SK-N-SH treated with all-trans-retinoic acid at 6 μM for 48 hours (cell line): ENCODE measurements at regions not wholly inside any gene's neighbourhood (a gene's known extent, or its start where the extent isn't known, plus 50 kb on each side); places are given as distances from the start of the nearest gene placed in this dataset.

Source experiments
- BACH2 ChIP-seq: fragments of 250-450 bp; sonication (Bioruptor Pico); IDR thresholded peaks from 2 replicates; pipeline ENCODE4 v1.9.0; 2021; ENCODE audit warnings: mild to moderate bottlenecking, borderline replicate concordance
- ESRRG ChIP-seq: fragments of 250-450 bp; sonication (Bioruptor Pico); IDR thresholded peaks from 2 replicates; pipeline ENCODE4 v1.6.1; 2021; ENCODE audit warnings: mild to moderate bottlenecking
- GLIS3 ChIP-seq: fragments of 250-450 bp; sonication (Bioruptor Pico); IDR thresholded peaks from 2 replicates; pipeline ENCODE4 v1.5.0; 2020; ENCODE audit warnings: mild to moderate bottlenecking, moderate library complexity
- ISL1 ChIP-seq: fragments of 250-450 bp; sonication (Bioruptor Pico); IDR thresholded peaks from 2 replicates; pipeline ENCODE4 v2.1.2; 2022; ENCODE audit warnings: mild to moderate bottlenecking, moderate library complexity
- OSR1 ChIP-seq: fragments of 250-450 bp; sonication (Bioruptor Pico); IDR thresholded peaks from 2 replicates; pipeline ENCODE4 v1.8.0; 2022; ENCODE audit warnings: moderate library complexity, mild to moderate bottlenecking, inconsistent platforms
- PPARA ChIP-seq: fragments of 250-450 bp; sonication (Bioruptor Pico); IDR thresholded peaks from 2 replicates; pipeline ENCODE4 v1.5.0; 2020; ENCODE audit warnings: mild to moderate bottlenecking, borderline replicate concordance
- RARB ChIP-seq: fragments of 250-450 bp; sonication (Bioruptor Pico); IDR thresholded peaks from 2 replicates; pipeline ENCODE4 v1.8.0; 2021; ENCODE audit warnings: mild to moderate bottlenecking, moderate library complexity
- TSHZ2 ChIP-seq: fragments of 250-450 bp; sonication (Bioruptor Pico); IDR thresholded peaks from 2 replicates; pipeline ENCODE4 v1.5.0; 2020; ENCODE audit warnings: mild to moderate bottlenecking, moderate library complexity
- ZFP30 ChIP-seq: fragments of 450-650 bp; formaldehyde crosslinking; IDR thresholded peaks from 2 replicates; pipeline ENCODE4 v1.5.0; 2022; ENCODE audit warnings: mild to moderate bottlenecking, moderate library complexity
- ZNF565 ChIP-seq: fragments of 450-650 bp; formaldehyde crosslinking; conservative IDR thresholded peaks from 2 replicates; pipeline ENCODE4 v1.5.0; 2020; ENCODE audit warnings: low read depth, mild to moderate bottlenecking, moderate library complexity
- ZNF8 ChIP-seq: fragments of 450-650 bp; formaldehyde crosslinking; IDR thresholded peaks from 2 replicates; pipeline ENCODE4 v1.5.0; 2020; ENCODE audit warnings: mild to moderate bottlenecking, moderate library complexity
- TF ChIP-seq, protein P1 (sequence below): fragments of 250-450 bp; sonication (Bioruptor Pico); IDR thresholded peaks from 2 replicates; pipeline ENCODE4 v1.5.1; 2021; ENCODE audit warnings: mild to moderate bottlenecking, moderate library complexity

DNA sequence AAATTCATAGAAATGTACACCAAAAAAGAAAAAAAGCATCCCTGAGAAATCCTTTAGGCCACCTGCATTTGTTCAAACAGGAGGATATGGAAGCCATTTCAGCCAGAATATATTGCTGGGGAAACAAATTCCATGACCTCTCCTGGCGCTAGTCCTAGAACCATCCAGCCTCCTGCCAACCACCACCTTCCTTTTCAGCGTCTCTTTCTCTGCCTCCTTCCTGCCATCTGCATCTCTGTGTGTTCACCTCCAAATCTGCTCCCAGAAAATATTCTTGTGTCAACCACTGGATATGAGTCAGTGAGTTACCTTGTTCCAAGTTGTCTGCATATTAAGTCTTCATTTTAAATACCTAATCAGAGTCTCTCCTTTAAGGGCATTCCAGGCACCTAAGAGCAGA, 50.6 kb upstream of the NPY start (continued):
- no peak for TF ChIP-seq ESRRG (CRISPR knock-in tag)
- TF ChIP-seq ISL1 (CRISPR knock-in tag) = no peak
- TF ChIP-seq, protein P1, sequence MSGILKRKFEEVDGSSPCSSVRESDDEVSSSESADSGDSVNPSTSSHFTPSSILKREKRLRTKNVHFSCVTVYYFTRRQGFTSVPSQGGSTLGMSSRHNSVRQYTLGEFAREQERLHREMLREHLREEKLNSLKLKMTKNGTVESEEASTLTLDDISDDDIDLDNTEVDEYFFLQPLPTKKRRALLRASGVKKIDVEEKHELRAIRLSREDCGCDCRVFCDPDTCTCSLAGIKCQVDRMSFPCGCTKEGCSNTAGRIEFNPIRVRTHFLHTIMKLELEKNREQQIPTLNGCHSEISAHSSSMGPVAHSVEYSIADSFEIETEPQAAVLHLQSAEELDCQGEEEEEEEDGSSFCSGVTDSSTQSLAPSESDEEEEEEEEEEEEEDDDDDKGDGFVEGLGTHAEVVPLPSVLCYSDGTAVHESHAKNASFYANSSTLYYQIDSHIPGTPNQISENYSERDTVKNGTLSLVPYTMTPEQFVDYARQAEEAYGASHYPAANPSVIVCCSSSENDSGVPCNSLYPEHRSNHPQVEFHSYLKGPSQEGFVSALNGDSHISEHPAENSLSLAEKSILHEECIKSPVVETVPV (CRISPR knock-in tag) = no peak
- TF ChIP-seq ZNF565 (CRISPR knock-in tag) = no peak
- no peak for TF ChIP-seq BACH2
- TF ChIP-seq ZFP30 = no peak
- no peak for TF ChIP-seq TSHZ2 (CRISPR knock-in tag)
- TF ChIP-seq RARB (CRISPR knock-in tag) = no peak
- no peak for TF ChIP-seq PPARA (CRISPR knock-in tag)
- no peak for TF ChIP-seq GLIS3 (CRISPR knock-in tag)
- TF ChIP-seq OSR1 (CRISPR knock-in tag) = no peak
- no peak for TF ChIP-seq ZNF8 (CRISPR knock-in tag)
